Activated T-cell treated with anti-CD3 and anti-CD28 coated beads, Interleukin-2, amount 50 U/mL, for 72 hours (primary cell): ENCODE measurements at regions not wholly inside any gene's neighbourhood (a gene's known extent, or its start where the extent isn't known, plus 50 kb on each side); places are given as distances from the start of the nearest gene placed in this dataset.

Experiments used
- ATAC-seq, 2 donors: fragments of 150-1000 bp; cut with Tn5 transposase; replicated peaks in 1 of 2; 2 replicates each; pipeline ENCODE4 v1.10.0; 2021; ENCODE audit warnings: moderate library complexity in 2 of 2, mild to moderate bottlenecking in 1 of 2
- DNase-seq, 2 donors: peaks; one replicate each; pipeline ENCODE4 v3.0.0; 2021 to 2022; ENCODE audit warnings: mixed read lengths in 1 of 2
- H3K27ac Mint-ChIP-seq: one replicate; pipeline ENCODE4 v1.8.0; 2022; ENCODE audit warnings: mild to moderate bottlenecking, moderate library complexity, mixed read lengths
- H3K27me3 Mint-ChIP-seq: one replicate; pipeline ENCODE4 v1.8.0; 2022; ENCODE audit warnings: low read depth, mixed read lengths
- H3K36me3 Mint-ChIP-seq, 2 donors: one replicate each; pipeline ENCODE4 v1.8.0; 2022; ENCODE audit warnings: mixed read lengths in 2 of 2, mild to moderate bottlenecking in 1 of 2; ENCODE audit not compliant: insufficient read depth in 2 of 2
- H3K4me1 Mint-ChIP-seq: one replicate; pipeline ENCODE4 v1.8.0; 2022; ENCODE audit warnings: low read depth, mixed read lengths
- H3K4me3 Mint-ChIP-seq, 2 donors: one replicate each; pipeline ENCODE4 v1.8.0; 2022; ENCODE audit warnings: mild to moderate bottlenecking in 2 of 2, mixed read lengths in 2 of 2, moderate library complexity in 2 of 2
- H3K9me3 Mint-ChIP-seq, 2 donors: one replicate each; pipeline ENCODE4 v1.8.0; 2022; ENCODE audit warnings: mixed read lengths in 2 of 2

GRCh38 chr1:87524021-87524754 lies 195.5 kb downstream of the LMO4 start:
- H3K4me1 Mint-ChIP-seq: no peaks in the 10 kb centered on the region
- peaks cover 19% of the 10 kb centered on the region for H3K27me3 Mint-ChIP-seq
- ATAC-seq: no peak
- no peak for DNase-seq
- no peak overlapping the region for H3K27ac Mint-ChIP-seq
- H3K4me3 Mint-ChIP-seq: no peak overlapping the region
- H3K9me3 Mint-ChIP-seq: no peaks in the 10 kb centered on the region
- no peaks in the 10 kb centered on the region for H3K36me3 Mint-ChIP-seq

DNA sequence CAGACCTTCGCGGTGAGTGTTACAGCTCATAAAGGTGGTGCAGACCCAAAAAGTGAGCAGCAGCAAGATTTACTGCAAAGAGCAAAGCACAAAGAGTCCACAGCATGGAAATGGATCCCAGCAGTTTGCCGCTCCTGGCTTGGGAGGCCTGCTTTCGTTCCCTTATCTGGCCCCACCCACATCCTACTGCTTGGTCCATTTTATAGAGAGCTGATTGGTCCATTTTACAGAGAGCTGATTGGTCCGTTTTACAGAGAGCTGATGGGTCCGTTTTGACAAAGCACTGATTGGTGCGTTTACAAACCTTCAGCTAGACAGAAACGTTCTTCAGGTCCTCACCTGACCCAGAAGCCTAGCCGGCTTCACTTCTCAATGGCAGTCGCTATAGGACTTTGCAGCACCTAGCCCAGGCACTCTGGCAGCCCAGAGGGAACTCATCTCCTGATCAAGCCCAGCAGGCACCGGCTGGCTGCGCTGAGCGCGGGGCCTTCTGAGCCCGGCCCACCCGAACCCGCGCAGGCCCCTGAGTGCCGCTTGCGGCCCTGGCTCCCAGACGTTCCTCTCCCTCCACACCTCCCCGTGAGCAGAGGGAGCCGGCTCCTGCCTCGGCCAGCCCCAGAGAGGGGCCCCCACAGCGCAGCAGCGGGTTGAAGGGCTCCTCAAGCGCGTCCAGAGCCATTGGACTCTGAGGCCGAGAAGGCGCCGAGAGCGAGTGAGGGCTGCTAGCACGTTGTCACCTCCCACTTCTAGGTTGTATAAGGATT lies 200.3 kb downstream of the LMO4 start:
- no peak overlapping the region for H3K27ac Mint-ChIP-seq
- H3K9me3 Mint-ChIP-seq: no peaks in the 10 kb centered on the region
- ATAC-seq: no peak
- H3K36me3 Mint-ChIP-seq: no peaks in the 10 kb centered on the region
- peaks cover 9% of the 10 kb centered on the region for H3K27me3 Mint-ChIP-seq
- no peak for DNase-seq
- no peaks in the 10 kb centered on the region for H3K4me1 Mint-ChIP-seq
- H3K4me3 Mint-ChIP-seq: no peak overlapping the region

GRCh38 chr1:87530042-87530807 lies 201.5 kb downstream of the LMO4 start:
- H3K27ac Mint-ChIP-seq: no peak overlapping the region
- H3K27me3 Mint-ChIP-seq: no peaks in the 10 kb centered on the region

DNA sequence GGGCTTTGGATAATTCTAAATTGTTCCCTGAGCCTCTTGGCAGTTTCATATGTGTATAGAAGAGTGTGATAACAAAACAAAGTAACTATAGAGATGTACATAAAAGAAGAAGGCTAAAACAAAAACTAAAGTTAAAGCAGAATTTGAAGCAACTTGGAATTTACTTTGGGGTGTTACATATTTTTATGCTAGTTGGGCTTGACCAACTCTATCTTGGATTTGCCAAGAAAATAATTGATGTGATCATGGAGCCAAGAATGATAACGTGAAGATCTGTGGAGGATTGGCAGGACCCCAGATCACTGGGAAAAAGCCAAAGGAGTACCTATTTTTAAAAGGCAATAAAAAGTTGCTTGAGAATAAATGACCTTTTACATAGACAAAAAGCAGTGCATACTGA lies 206.9 kb downstream of the LMO4 start:
- DNase-seq (no peak), ATAC-seq (no peak)
- Mint-ChIP-seq H3K27me3 (peaks cover 6% of the 10 kb centered on the region), H3K36me3 (no peaks in the 10 kb centered on the region), H3K4me3 (no peak overlapping the region), H3K9me3 (peaks cover under 1 to 2% of the 10 kb centered on the region in 2 donors), H3K27ac (no peak overlapping the region), H3K4me1 (no peaks in the 10 kb centered on the region)

More at GRCh38 chr1:87530042-87530807, 201.5 kb downstream of the LMO4 start:
- ATAC-seq: no peak
- H3K4me1 Mint-ChIP-seq: no peaks in the 10 kb centered on the region
- H3K9me3 Mint-ChIP-seq: peaks cover 0 to 2% of the 10 kb centered on the region in 2 donors
- H3K36me3 Mint-ChIP-seq: no peaks in the 10 kb centered on the region
- no peak for DNase-seq
- no peak overlapping the region for H3K4me3 Mint-ChIP-seq

- no peak overlapping the region for H3K27ac Mint-ChIP-seq
- peaks cover 13 to 18% of the 10 kb centered on the region in 2 donors for H3K9me3 Mint-ChIP-seq
- peaks cover 9% of the 10 kb centered on the region in 2 donors for H3K36me3 Mint-ChIP-seq
- ATAC-seq (no peak), DNase-seq (no peak)
- H3K4me1 Mint-ChIP-seq: no peaks in the 10 kb centered on the region
- H3K27me3 Mint-ChIP-seq: peaks cover 6% of the 10 kb centered on the region
- H3K4me3 Mint-ChIP-seq: no peak overlapping the region
Observed at GRCh38 chr1:87539147-87539546, 210.5 kb downstream of the LMO4 start.

DNA sequence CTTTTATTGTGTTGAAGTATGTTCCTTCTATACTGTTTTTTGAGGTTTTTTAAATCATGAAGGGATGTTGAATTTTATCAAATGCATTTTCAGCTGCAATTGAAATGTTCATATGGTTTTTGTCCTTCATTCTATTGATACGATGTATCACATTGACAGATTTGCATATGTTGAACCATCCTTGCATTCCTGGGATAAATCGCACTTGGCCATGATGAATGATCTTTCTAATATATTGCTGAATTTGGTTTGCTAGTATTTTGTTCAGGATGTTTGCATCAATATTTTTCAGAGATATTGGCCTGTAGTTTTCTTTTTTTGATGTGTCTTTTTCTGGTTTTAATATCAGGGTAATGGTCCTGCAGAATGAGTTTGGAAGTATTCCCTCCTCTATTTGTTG lies 214.0 kb downstream of the LMO4 start:
- no peak for DNase-seq
- Mint-ChIP-seq H3K4me3 (no peak overlapping the region), H3K9me3 (peaks cover 19 to 25% of the 10 kb centered on the region in 2 donors), H3K27ac (no peak overlapping the region), H3K36me3 (peaks cover 10 to 14% of the 10 kb centered on the region in 2 donors), H3K4me1 (no peaks in the 10 kb centered on the region), H3K27me3 (no peaks in the 10 kb centered on the region)
- no peak for ATAC-seq

DNA sequence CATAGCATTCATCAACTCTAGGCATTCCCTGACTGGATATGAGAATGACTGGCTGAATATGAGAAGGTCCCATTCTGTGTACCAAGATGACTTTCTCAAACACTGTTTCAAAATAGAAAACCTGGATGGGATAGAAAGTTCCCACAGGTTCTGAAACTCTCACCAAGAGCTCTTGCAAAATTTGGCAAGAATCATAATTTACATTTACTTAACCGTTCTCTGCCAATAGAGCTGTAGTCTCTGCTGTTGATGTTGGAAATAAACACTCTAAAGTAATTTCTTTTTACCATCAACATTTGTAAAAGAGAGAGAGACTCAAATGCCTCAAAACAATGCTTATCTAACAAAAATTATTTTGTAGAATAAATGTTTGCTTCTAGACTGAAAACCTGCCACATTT lies 221.1 kb downstream of the LMO4 start:
- H3K27ac Mint-ChIP-seq: no peak overlapping the region

GRCh38 chr1:87553511-87553910 lies 224.8 kb downstream of the LMO4 start:
- DNase-seq: no peak
- Mint-ChIP-seq H3K27ac (no peak overlapping the region), H3K4me3 (no peak overlapping the region), H3K36me3 (no peaks in the 10 kb centered on the region), H3K9me3 (no peaks in the 10 kb centered on the region), H3K27me3 (peaks cover 10% of the 10 kb centered on the region), H3K4me1 (no peaks in the 10 kb centered on the region)
- ATAC-seq: no peak

More for the DNA sequence above, 221.1 kb downstream of the LMO4 start:
- Mint-ChIP-seq H3K4me1 (no peaks in the 10 kb centered on the region), H3K9me3 (peaks cover 3 to 7% of the 10 kb centered on the region in 2 donors), H3K36me3 (peaks cover 0 to 1% of the 10 kb centered on the region in 2 donors), H3K27me3 (no peaks in the 10 kb centered on the region), H3K4me3 (no peak overlapping the region)
- ATAC-seq (no peak), DNase-seq (no peak)

- ATAC-seq (no peak), DNase-seq (no peak)
- H3K36me3 Mint-ChIP-seq: no peaks in the 10 kb centered on the region
- no peak overlapping the region for H3K4me3 Mint-ChIP-seq
- H3K27me3 Mint-ChIP-seq: peaks cover 10% of the 10 kb centered on the region
- no peaks in the 10 kb centered on the region for H3K4me1 Mint-ChIP-seq
- H3K27ac Mint-ChIP-seq: no peak overlapping the region
- H3K9me3 Mint-ChIP-seq: no peaks in the 10 kb centered on the region
Observed at GRCh38 chr1:87555366-87555765, 226.7 kb downstream of the LMO4 start.

- Mint-ChIP-seq H3K27me3 (peaks cover 10% of the 10 kb centered on the region), H3K9me3 (no peaks in the 10 kb centered on the region), H3K36me3 (no peaks in the 10 kb centered on the region), H3K27ac (no peak overlapping the region), H3K4me3 (no peak overlapping the region), H3K4me1 (no peaks in the 10 kb centered on the region)
- ATAC-seq: no peak
- no peak for DNase-seq
Observed at GRCh38 chr1:87556326-87556725, 227.6 kb downstream of the LMO4 start.

GRCh38 chr1:87558921-87559320 lies 230.2 kb downstream of the LMO4 start:
- Mint-ChIP-seq H3K36me3 (no peaks in the 10 kb centered on the region), H3K9me3 (no peaks in the 10 kb centered on the region), H3K27me3 (peaks cover 10% of the 10 kb centered on the region), H3K4me1 (no peaks in the 10 kb centered on the region), H3K4me3 (no peak overlapping the region), H3K27ac (no peak overlapping the region)
- DNase-seq (no peak), ATAC-seq (no peak)

GRCh38 chr1:87560137-87560536 lies 231.5 kb downstream of the LMO4 start:
- Mint-ChIP-seq H3K27me3 (peaks cover 10% of the 10 kb centered on the region), H3K4me1 (no peaks in the 10 kb centered on the region), H3K27ac (no peak overlapping the region), H3K4me3 (no peak overlapping the region), H3K36me3 (no peaks in the 10 kb centered on the region), H3K9me3 (no peaks in the 10 kb centered on the region)
- DNase-seq (no peak), ATAC-seq (no peak)
